ENCODE measurements at regions not wholly inside any gene's neighbourhood (a gene's known extent, or its start where the extent isn't known, plus 50 kb on each side); places are given as distances from the start of the nearest gene placed in this dataset.
"Not testable (repeated sequence)": the region's sequence is repeated elsewhere in the genome, so short reads cannot be mapped to it uniquely, and the experiment has no call there.

DNA sequence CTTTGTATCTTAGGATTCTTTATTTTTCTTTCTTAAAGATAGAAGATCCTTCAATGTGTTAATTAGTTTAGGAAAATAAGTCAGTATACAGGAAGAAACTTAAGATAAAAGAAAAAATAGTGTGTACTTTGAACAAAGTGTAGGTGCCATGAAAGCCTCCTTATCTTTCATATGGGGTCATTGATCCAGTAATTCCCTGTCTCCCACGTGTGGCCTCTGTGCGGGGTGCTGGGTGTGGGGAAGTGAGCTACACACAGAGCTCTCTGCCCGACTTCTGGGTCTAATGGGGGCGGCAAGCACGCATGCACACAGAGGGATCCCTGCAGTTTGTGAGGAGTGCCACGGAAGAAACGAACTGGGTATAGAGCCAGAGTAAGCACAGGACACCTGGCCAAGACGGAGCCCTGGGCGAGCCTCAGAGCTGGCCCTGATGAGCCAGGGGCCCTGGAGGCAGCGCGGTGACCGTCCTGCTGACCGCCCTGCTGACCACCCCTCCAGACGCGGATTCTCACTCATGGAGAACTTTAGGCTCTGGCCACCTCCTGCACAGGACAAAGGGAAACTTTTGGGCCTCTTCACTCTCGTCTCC, 253.5 kb downstream of the ACKR3 start:
- in situ Hi-C loops (cut with HindIII; ENCODE audit: low pct_unique_long_range_greater_than_20kb, low sequenced_read_pairs), result no loop called here
- DNase-seq (ENCODE audit: low read depth), result no peak

DNA sequence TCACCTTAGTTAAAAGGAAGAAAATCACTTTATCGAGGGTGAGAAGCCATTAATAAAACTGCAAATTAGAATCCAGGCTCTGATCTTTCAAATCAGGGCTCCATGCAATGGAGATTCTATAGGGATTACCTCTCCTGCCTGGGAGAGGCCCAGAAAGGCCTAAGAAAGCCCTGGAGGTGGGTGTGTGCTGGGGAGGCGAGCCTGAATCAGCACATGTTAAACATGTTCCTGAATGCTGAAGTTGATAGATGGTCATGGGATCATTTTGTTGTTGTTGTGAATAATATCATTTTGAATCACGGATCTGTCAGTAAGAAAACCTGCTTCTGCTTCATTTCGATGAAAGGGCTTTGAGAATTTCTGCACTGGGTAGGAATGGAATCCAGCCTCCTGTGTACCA, 254.3 kb downstream of the ACKR3 start:
- no peak for DNase-seq (ENCODE audit: low read depth)
- in situ Hi-C loops (cut with HindIII; ENCODE audit: low pct_unique_long_range_greater_than_20kb, low sequenced_read_pairs), result no loop called here

GRCh38 chr2:236824836-236825235, 255.2 kb downstream of the ACKR3 start:
- DNase-seq (ENCODE audit: low read depth), result no peak
- in situ Hi-C loops (cut with HindIII; ENCODE audit: low pct_unique_long_range_greater_than_20kb, low sequenced_read_pairs), result no loop called here

GRCh38 chr2:236825989-236826510, 256.4 kb downstream of the ACKR3 start:
- in situ Hi-C loops (cut with HindIII; ENCODE audit: low pct_unique_long_range_greater_than_20kb, low sequenced_read_pairs), result no loop called here
- no peak for DNase-seq (ENCODE audit: low read depth)

GRCh38 chr2:236826606-236827156, 257.1 kb downstream of the ACKR3 start:
- DNase-seq (ENCODE audit: low read depth), result peak; percentile 14
- in situ Hi-C loops (cut with HindIII; ENCODE audit: low pct_unique_long_range_greater_than_20kb, low sequenced_read_pairs), result no loop called here

DNA sequence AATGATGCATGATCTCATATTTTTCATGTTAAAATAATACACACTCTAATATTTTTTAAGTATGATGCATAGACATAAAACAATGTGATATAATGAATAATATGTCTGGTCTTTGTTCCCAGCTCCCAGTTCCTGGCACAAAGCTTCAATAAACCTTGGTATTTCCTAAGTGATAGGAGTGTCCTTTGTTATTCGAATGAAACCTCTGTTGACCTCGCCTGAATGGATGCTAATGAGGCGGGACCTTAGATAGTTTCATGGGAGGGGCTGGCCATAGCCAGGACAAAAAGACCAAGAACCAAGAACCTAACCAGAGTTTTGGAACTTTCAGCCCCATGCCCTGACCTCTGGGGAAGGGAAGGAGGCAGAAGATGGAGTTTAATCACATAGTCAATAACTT, 257.7 kb upstream of the COPS8 start:
- in situ Hi-C loops (cut with HindIII; ENCODE audit: low pct_unique_long_range_greater_than_20kb, low sequenced_read_pairs), result no loop called here
- DNase-seq (ENCODE audit: low read depth), result no peak

DNA sequence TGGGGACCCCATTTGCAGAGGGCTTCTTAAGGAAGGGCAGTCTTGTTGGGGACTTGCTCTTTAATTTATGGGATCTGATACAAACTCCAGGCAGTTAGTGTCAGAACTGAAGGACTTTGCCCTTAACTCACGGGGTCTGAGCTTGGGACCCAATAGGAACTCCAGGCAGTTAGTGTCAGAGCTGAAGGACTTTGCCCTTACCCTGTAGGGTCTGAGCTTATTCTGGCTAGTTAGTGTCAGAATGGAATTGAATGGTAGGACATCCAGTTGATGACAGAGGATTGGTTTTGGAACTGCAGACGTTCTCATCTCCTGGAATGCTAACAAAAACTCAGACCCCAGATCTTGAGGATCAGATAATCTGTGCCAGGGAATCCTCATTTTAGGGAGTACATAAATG, 256.9 kb upstream of the COPS8 start:
- no peak for DNase-seq (ENCODE audit: low read depth)
- in situ Hi-C loops (cut with HindIII; ENCODE audit: low pct_unique_long_range_greater_than_20kb, low sequenced_read_pairs), result no loop called here

DNA sequence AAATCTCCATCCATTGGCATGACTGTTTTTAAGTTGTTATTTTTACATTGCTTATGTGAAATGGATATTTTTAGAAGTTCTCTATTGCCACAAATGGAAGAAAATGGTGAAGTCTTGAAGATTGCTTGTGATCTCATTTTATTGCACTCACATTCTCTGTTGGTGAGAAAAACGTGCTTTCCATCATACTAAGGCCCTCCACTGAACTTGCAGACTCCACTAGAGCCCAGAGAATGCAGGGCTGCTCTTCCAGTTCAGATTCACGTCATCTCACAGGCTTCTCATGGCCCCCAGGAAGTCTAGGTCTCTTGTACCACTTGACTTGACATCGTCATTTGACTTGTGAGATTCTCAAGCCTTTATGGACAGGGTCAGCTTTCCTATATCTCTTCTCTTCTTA, 254.8 kb upstream of the COPS8 start:
- in situ Hi-C loops (cut with HindIII; ENCODE audit: low pct_unique_long_range_greater_than_20kb, low sequenced_read_pairs), result no loop called here
- DNase-seq (ENCODE audit: low read depth), result no peak

DNA sequence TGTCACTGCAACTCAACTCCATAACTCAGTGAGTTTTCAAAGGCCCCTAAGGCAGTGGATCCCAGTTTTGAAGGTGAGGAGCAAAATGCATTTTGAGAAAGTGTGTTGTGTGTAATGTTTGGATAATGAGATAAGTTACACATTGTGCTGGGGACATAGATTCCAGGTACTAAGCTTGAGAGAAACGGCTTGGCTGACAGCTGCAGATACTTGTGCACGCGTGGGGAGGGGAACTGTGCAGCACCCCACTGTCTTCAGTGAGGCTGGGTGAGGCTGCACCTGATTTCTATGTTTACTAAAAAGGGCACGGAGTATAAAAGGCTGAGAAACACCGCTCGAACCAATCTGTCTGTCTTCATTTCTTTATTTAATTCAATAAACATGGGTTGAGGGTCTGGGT, 254.0 kb upstream of the COPS8 start:
- in situ Hi-C loops (cut with HindIII; ENCODE audit: low pct_unique_long_range_greater_than_20kb, low sequenced_read_pairs), result no loop called here
- DNase-seq (ENCODE audit: low read depth), result no peak

DNA sequence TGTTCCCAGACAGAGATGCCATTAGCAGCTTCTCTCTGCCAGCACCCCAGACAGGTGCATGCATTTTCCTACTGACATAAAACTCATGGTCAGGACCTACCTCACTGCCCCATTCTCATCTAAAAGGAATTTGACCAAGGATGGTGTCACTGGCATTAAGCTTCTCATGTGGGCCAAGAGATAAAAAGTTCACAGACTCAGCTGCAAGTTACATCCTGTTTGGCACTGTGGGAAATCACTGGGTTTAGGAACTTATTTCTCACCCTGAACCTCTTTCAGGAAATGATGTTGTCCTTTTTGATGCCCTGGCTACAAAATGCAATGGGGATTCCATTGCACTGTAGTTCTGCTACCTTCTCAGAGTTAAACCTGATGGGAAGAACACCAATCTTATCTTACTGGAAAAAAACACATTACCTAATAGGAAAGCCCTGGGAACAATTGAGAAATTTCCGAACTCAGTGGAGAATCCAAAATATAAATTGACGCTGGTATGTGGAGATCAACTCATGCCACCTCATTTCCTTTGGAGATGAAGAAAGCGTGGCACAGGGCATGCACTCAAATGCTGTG, 252.1 kb upstream of the COPS8 start:
- in situ Hi-C loops (cut with HindIII; ENCODE audit: low pct_unique_long_range_greater_than_20kb, low sequenced_read_pairs), result no loop called here

DNA sequence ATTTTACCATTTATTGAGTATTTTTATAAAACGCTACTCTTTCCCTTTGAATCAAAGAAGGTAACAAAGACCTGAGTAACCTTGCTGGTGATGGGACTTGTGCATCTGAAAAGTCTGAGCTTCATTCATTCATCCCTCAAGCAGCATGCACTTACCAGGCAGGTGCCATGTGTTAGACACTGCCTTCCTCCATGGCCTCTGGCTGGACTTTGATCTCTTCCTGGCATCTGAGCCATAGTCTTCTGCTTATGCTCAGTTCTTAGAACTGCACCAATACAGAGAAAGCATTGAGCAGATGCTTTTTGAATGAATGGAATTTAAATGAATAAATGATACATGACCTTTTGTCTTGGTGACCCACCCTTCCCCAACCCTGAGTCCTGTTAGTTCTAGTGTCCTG, 251.4 kb upstream of the COPS8 start:
- DNase-seq (ENCODE audit: low read depth), result no peak
- in situ Hi-C loops (cut with HindIII; ENCODE audit: low pct_unique_long_range_greater_than_20kb, low sequenced_read_pairs), result no loop called here

More for the DNA sequence above, 252.1 kb upstream of the COPS8 start:
- DNase-seq (ENCODE audit: low read depth), result no peak

DNA sequence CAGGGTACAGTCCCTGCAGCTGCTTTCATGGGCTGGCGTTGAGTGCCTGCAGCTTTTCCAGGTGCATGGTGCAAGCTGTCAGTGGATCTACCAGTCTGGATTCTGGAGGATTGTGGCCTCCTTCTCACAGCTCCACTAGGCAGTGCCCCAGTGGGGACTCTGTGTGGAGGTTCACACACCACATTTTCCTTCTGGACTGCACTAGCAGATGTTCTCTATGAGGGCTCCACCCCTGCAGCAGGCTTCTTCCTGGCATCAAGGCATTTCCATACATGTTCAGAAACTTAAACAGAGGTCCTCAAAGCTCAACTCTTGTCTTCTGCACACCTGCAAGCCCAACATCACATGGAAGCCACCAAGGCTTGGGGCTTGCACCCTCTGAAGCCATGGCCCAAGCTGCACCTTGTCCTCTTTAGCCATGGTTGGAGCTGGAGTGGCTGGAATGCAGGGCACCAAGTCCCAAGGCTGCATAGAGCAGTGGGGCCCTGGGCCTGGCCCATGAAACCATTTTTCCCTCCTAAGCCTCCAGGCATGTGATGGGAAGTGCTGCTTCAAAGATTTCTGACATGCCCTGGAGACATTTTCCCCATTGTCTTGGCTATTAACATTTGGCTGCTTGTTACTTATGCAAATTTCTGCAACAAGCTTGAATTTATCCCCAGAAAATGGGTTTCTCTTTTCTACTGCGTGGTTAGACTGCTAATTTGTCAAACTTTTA, 250.2 kb upstream of the COPS8 start:
- in situ Hi-C loops (cut with HindIII; ENCODE audit: low pct_unique_long_range_greater_than_20kb, low sequenced_read_pairs), result no loop called here
- no peak for DNase-seq (ENCODE audit: low read depth)

DNA sequence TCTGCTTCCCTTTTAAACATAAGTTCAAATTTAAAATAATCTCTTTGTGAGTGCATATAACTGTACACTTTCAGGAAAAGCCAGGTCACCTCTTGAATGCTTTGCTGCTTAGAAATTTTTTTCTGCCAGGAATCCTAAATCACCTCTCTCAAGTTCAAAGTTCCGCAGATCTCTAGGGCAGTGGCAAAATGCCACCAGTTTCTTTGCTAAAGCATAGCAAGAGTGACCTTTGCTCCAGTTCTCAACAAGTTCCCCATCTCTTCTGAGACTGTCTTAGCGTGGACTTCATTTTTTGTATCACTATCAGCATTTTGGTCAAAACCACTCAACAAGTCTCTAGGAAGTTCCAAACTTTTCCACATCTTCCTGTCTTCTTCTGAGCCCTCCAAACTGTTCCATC, 249.7 kb upstream of the COPS8 start:
- in situ Hi-C loops (cut with HindIII; ENCODE audit: low pct_unique_long_range_greater_than_20kb, low sequenced_read_pairs); DNase-seq (ENCODE audit: low read depth): not testable (repeated sequence)

- no peak for DNase-seq (ENCODE audit: low read depth)
- in situ Hi-C loops (cut with HindIII; ENCODE audit: low pct_unique_long_range_greater_than_20kb, low sequenced_read_pairs), result no loop called here
Measured at GRCh38 chr2:236840215-236840614, 245.5 kb upstream of the COPS8 start.

DNA sequence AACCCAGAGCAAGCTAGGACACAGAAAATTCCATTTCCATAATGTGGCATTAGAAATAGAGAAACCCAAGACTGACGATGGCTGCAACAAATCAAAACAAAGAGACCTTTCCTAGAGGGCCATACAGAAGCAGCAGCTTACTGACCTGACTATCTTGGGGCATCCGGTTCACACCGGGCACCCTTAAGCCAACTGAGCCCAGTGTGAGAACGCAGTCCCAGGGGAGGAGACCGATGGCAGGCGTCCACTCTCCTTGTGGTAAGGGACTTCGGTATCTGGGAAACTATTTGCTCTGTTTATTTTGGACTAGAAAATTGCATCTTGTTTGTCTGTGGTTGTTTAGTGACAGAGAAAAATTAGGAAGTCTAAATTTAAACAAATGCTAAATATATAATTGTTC, 244.8 kb upstream of the COPS8 start:
- in situ Hi-C loops (cut with HindIII; ENCODE audit: low pct_unique_long_range_greater_than_20kb, low sequenced_read_pairs), result no loop called here
- DNase-seq (ENCODE audit: low read depth), result no peak

- no peak for DNase-seq (ENCODE audit: low read depth)
- in situ Hi-C loops (cut with HindIII; ENCODE audit: low pct_unique_long_range_greater_than_20kb, low sequenced_read_pairs), result no loop called here
Measured at GRCh38 chr2:236841389-236841788, 244.3 kb upstream of the COPS8 start.

GRCh38 chr2:236843161-236843968, 242.3 kb upstream of the COPS8 start:
- no peak for DNase-seq (ENCODE audit: low read depth)
- in situ Hi-C loops (cut with HindIII; ENCODE audit: low pct_unique_long_range_greater_than_20kb, low sequenced_read_pairs), result no loop called here

DNA sequence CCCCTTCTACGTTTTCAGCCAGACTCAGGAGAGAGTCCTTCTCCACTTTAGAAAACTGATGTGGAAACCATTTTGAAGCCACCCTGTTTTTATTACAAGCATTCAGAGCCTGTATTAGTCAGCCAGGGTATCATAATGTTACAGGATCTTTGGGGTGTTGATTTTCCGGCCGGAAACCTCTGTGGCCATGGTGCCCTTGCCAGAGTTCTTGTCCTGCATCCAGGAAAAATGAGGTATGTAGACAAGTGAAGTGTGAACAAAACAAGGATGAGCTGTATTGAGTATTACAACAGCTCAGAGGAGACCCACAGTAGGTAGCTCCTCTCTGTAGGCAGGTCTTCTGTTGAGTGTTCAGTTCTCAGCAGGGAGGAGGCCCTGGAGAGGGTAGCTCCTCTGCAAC, 241.0 kb upstream of the COPS8 start:
- no peak for DNase-seq (ENCODE audit: low read depth)
- in situ Hi-C loops (cut with HindIII; ENCODE audit: low pct_unique_long_range_greater_than_20kb, low sequenced_read_pairs), result no loop called here

DNA sequence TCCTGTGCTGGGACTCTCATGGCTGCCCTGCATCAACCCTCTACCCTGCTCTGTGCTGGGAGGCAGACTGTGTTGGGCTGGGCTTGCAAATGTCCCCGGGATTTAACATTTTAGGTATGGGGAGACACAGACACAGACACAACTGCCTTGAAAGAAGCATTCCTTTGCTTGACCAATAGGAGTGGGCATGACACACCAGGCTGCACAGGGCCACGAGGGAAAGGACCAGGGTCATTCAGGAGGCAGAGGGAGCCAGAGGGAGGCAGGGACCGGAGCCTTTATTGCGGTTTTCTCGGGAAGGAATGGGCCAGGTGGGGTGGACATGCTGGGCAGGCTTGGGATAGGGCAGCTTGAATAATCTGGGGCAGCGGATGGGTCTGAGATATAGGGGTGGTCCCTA, 238.7 kb upstream of the COPS8 start:
- in situ Hi-C loops (cut with HindIII; ENCODE audit: low pct_unique_long_range_greater_than_20kb, low sequenced_read_pairs), result no loop called here
- no peak for DNase-seq (ENCODE audit: low read depth)

All from Caki2 (cell line).